IPS DF 6.9 (cell line): ENCODE measurements at regions not wholly inside any gene's neighbourhood (a gene's known extent, or its start where the extent isn't known, plus 50 kb on each side); places are given as distances from the start of the nearest gene placed in this dataset.

Experiments
- DNase-seq: peaks from one replicate; pipeline ENCODE4 v3.0.0-alpha.2; 2013; ENCODE audit warnings: low read depth, low spot score
- H3K27ac ChIP-seq: one replicate; pipeline ENCODE4 v1.5.1; 2013; ENCODE audit warnings: low read length, control low read depth
- H3K27me3 ChIP-seq: 2 replicates; pipeline ENCODE4 v1.6.1; 2013; ENCODE audit warnings: mild to moderate bottlenecking, low read length; ENCODE audit not compliant: control insufficient read depth, insufficient read depth
- H3K36me3 ChIP-seq: 2 replicates; pipeline ENCODE4 v1.6.1; 2013; ENCODE audit warnings: low read length; ENCODE audit not compliant: control insufficient read depth, insufficient read depth
- H3K4me1 ChIP-seq: 2 replicates; pipeline ENCODE4 v1.6.1; 2013; ENCODE audit warnings: low read length; ENCODE audit not compliant: control insufficient read depth, insufficient read depth
- H3K4me3 ChIP-seq: 2 replicates; pipeline ENCODE4 v1.5.1; 2013; ENCODE audit warnings: mild to moderate bottlenecking, low read length
- H3K9me3 ChIP-seq: 2 replicates; pipeline ENCODE4 v1.6.1; 2013; ENCODE audit warnings: low read length, inconsistent platforms; ENCODE audit not compliant: control insufficient read depth, insufficient read depth
- whole genome bisulfite sequencing: extraction: QIAGEN DNeasy Blood & Tissue Kit; methylation state at CpG from one replicate; pipeline ENCODE4 v1.1.7; 2013; ENCODE audit warnings: mixed read lengths, missing lambda C conversion rate; ENCODE audit not compliant: insufficient read length, insufficient coverage; 5-methylcytosine and 5-hydroxymethylcytosine counted together

GRCh38 chr15:70286113-70286806 lies 188.5 kb upstream of the TLE3 start:
- DNase-seq: no peak
- H3K27me3 ChIP-seq: no peaks in the 10 kb centered on the region

GRCh38 chr15:70284438-70285214 lies 186.9 kb upstream of the TLE3 start:
- no CpG with 5 or more reads among the region's 9 CpGs for WGBS
- Histone ChIP-seq H3K27ac (no peak overlapping the region), H3K4me3 (no peak overlapping the region), H3K36me3 (no peaks in the 10 kb centered on the region), H3K4me1 (peaks cover 2% of the 10 kb centered on the region; the same call in 1 of the 2 replicates), H3K27me3 (no peaks in the 10 kb centered on the region), H3K9me3 (no peaks in the 10 kb centered on the region)
- no peak for DNase-seq

More at GRCh38 chr15:70286113-70286806, 188.5 kb upstream of the TLE3 start:
- peaks cover 5% of the 10 kb centered on the region for H3K4me1 ChIP-seq
- H3K36me3 ChIP-seq: no peaks in the 10 kb centered on the region
- H3K4me3 ChIP-seq: no peak overlapping the region
- H3K27ac ChIP-seq: no peak overlapping the region
- no CpG with 5 or more reads among the region's 5 CpGs for WGBS
- H3K9me3 ChIP-seq: no peaks in the 10 kb centered on the region

GRCh38 chr15:70283511-70283910 lies 185.8 kb upstream of the TLE3 start:
- H3K27me3 ChIP-seq: no peaks in the 10 kb centered on the region
- H3K36me3 ChIP-seq: no peaks in the 10 kb centered on the region
- WGBS: no CpG with 5 or more reads among the region's 1 CpG
- H3K27ac ChIP-seq: no peak overlapping the region
- peaks cover 1% of the 10 kb centered on the region; the same call in 1 of the 2 replicates for H3K4me1 ChIP-seq
- no peaks in the 10 kb centered on the region for H3K9me3 ChIP-seq
- H3K4me3 ChIP-seq: no peak overlapping the region
- no peak for DNase-seq

- Histone ChIP-seq H3K36me3 (no peaks in the 10 kb centered on the region), H3K27me3 (no peaks in the 10 kb centered on the region), H3K9me3 (no peaks in the 10 kb centered on the region), H3K4me1 (peaks cover 1% of the 10 kb centered on the region; the same call in 1 of the 2 replicates), H3K4me3 (no peak overlapping the region), H3K27ac (no peak overlapping the region)
- WGBS: no CpG with 5 or more reads among the region's 4 CpGs
- DNase-seq: no peak
Measured at GRCh38 chr15:70281811-70282307, 184.1 kb upstream of the TLE3 start.

GRCh38 chr15:70281261-70281810 lies 183.6 kb upstream of the TLE3 start:
- no peak overlapping the region for H3K4me3 ChIP-seq
- H3K27me3 ChIP-seq: no peaks in the 10 kb centered on the region
- no CpG with 5 or more reads among the region's 3 CpGs for WGBS
- H3K4me1 ChIP-seq: no peaks in the 10 kb centered on the region; the same call in 1 of the 2 replicates
- no peaks in the 10 kb centered on the region for H3K36me3 ChIP-seq
- H3K27ac ChIP-seq: no peak overlapping the region
- no peaks in the 10 kb centered on the region for H3K9me3 ChIP-seq
- DNase-seq: no peak

- H3K36me3 ChIP-seq: no peaks in the 10 kb centered on the region
- H3K27me3 ChIP-seq: no peaks in the 10 kb centered on the region
- WGBS: no CpG with 5 or more reads among the region's 6 CpGs
- no peak overlapping the region for H3K27ac ChIP-seq
- no peak for DNase-seq
- H3K4me1 ChIP-seq: no peaks in the 10 kb centered on the region
- no peak overlapping the region for H3K4me3 ChIP-seq
- no peaks in the 10 kb centered on the region for H3K9me3 ChIP-seq
Measured at GRCh38 chr15:70280781-70281180, 183.1 kb upstream of the TLE3 start.

DNA sequence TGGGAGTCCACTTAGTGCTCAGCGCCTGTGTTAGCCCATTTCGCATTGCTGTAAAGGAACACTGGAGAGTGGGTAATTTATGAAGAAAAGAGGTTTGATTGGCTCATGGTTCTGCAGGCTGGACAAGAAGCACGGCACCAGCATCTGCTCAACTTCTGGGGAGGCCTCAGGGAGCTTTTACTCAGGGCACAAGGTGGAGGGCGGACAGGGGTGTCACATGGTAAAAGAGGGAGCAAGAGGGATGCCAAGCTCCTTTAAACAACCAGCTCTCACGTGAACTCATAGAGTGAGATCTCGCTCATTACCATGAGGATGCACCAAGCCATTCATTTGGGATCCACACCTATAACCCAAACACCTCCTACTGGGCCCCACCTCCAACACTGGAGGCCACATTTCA lies 181.4 kb upstream of the TLE3 start:
- no peaks in the 10 kb centered on the region for H3K4me1 ChIP-seq
- no peak overlapping the region for H3K27ac ChIP-seq
- WGBS: no CpG with 5 or more reads among the region's 6 CpGs
- no peaks in the 10 kb centered on the region for H3K9me3 ChIP-seq
- no peaks in the 10 kb centered on the region for H3K36me3 ChIP-seq
- H3K4me3 ChIP-seq: no peak overlapping the region
- DNase-seq: no peak
- H3K27me3 ChIP-seq: no peaks in the 10 kb centered on the region

- Histone ChIP-seq H3K27ac (no peak overlapping the region), H3K36me3 (no peaks in the 10 kb centered on the region), H3K4me1 (no peaks in the 10 kb centered on the region), H3K4me3 (no peak overlapping the region), H3K27me3 (no peaks in the 10 kb centered on the region), H3K9me3 (no peaks in the 10 kb centered on the region)
- no CpG with 5 or more reads among the region's 7 CpGs for WGBS
- no peak for DNase-seq
Measured at GRCh38 chr15:70278644-70279043, 180.9 kb upstream of the TLE3 start.

DNA sequence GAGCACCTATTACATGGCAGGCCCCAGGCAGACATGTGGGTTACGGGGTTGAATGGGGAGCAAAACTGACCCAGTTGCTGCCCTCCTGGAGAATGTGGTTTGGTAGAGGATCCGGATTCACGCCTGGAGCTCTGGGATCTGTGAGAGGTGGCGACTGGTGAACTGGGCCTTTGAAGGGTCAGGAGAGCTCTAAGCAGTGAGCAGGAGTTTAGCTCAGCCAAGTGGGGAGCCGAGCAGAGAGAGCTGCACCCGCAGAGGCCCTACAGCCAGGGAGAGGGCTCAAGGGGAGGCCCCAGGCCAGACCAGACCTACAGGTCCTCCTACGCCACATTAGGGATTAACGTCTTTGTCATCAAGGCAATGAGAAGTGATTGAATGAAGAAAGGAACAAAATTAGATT lies 179.8 kb upstream of the TLE3 start:
- H3K4me1 ChIP-seq: peaks cover under 1% of the 10 kb centered on the region; the same call in 1 of the 2 replicates
- H3K9me3 ChIP-seq: no peaks in the 10 kb centered on the region
- H3K27ac ChIP-seq: no peak overlapping the region
- no peak for DNase-seq
- no CpG with 5 or more reads among the region's 8 CpGs for WGBS
- no peaks in the 10 kb centered on the region for H3K27me3 ChIP-seq
- H3K4me3 ChIP-seq: no peak overlapping the region
- H3K36me3 ChIP-seq: no peaks in the 10 kb centered on the region

DNA sequence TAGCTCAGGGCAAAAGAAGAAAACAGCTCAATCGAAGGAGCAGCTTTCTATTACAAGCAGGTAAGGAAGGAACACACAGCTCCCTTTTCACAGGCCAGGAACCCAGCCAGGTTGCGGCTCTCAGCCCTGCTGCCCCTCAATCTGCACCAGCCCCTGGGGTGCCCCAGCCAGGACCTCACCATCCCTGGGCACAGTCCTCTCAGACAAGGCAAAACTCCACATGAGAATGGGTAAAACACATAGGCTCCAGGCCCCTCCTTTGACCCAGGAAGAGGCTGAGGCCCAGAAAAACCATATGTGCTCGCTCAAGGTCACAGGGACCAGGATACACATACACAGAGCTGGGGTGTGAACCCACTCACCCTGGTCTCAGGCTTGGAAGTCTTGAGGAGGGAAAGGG lies 178.7 kb upstream of the TLE3 start:
- no peak overlapping the region for H3K27ac ChIP-seq
- no peaks in the 10 kb centered on the region for H3K9me3 ChIP-seq
- WGBS: no CpG with 5 or more reads among the region's 3 CpGs
- H3K36me3 ChIP-seq: no peaks in the 10 kb centered on the region
- no peak for DNase-seq
- H3K4me3 ChIP-seq: no peak overlapping the region
- H3K4me1 ChIP-seq: peaks cover 1% of the 10 kb centered on the region; the same call in 1 of the 2 replicates
- H3K27me3 ChIP-seq: no peaks in the 10 kb centered on the region
